Kidney (tissue), 13 donors: ENCODE measurements at regions not wholly inside any gene's neighbourhood (a gene's known extent, or its start where the extent isn't known, plus 50 kb on each side); places are given as distances from the start of the nearest gene placed in this dataset.
A peak's percentile ranks its signal among the peaks of the same experiment; 100 is the strongest.
"Not testable (repeated sequence)": the region's sequence is repeated elsewhere in the genome, so short reads cannot be mapped to it uniquely, and the experiment has no call there.

Source experiments
- DNase-seq, 5 donors: peaks; one replicate each; pipeline ENCODE4 v3.0.0-alpha.2; 2013 to 2020
- FAIRE-seq: peaks from 2 replicates; lab custom pipeline; 2012; peaks lifted over from hg19 to GRCh38; lab: Jason Lieb, UNC
- H3K27ac ChIP-seq, 2 donors: one replicate each; pipeline ENCODE4 v1.7.0; 2013; ENCODE audit warnings: low read depth in 2 of 2, low read length in 2 of 2, inconsistent platforms in 1 of 2
- H3K27me3 ChIP-seq: one replicate; pipeline ENCODE4 v1.7.1; 2013; ENCODE audit warnings: low read length, inconsistent platforms; ENCODE audit not compliant: control insufficient read depth, insufficient read depth
- H3K36me3 ChIP-seq, 3 donors: one replicate each; pipeline versions ENCODE4 v1.7.0 to v1.7.1; 2013; ENCODE audit warnings: low read length in 3 of 3, control low read depth in 1 of 3, inconsistent platforms in 1 of 3; ENCODE audit not compliant: insufficient read depth in 3 of 3, control insufficient read depth in 2 of 3
- H3K4me1 ChIP-seq, 3 donors: one replicate each; pipeline versions ENCODE4 v1.7.0 to v1.7.1; 2013; ENCODE audit warnings: low read length in 3 of 3, inconsistent platforms in 1 of 3, low read depth in 1 of 3; ENCODE audit not compliant: control insufficient read depth in 2 of 3, insufficient read depth in 2 of 3
- H3K4me3 ChIP-seq, 3 donors: one replicate each; pipeline versions ENCODE4 v1.7.0 to v1.8.1; 2013; ENCODE audit warnings: low read length in 3 of 3, control low read depth in 1 of 3, inconsistent platforms in 1 of 3
- H3K9ac ChIP-seq, 3 donors: one replicate each; pipeline versions ENCODE4 v1.7.0 to v1.7.1; 2013; ENCODE audit warnings: low read length in 3 of 3, control low read depth in 1 of 3, inconsistent platforms in 1 of 3
- H3K9me3 ChIP-seq, 3 donors: one replicate each; pipeline versions ENCODE4 v1.7.0 to v1.7.1; 2013; ENCODE audit warnings: low read length in 3 of 3, control low read depth in 1 of 3, inconsistent platforms in 1 of 3; ENCODE audit not compliant: control insufficient read depth in 2 of 3, insufficient read depth in 1 of 3
- CTCF ChIP-seq: IDR thresholded peaks from 3 replicates; pipeline ENCODE4 v1.5.1; 2012; ENCODE audit warnings: mild to moderate bottlenecking, moderate library complexity, borderline replicate concordance; ENCODE audit not compliant: insufficient read depth; ENCODE audit errors: extremely low read depth
- intact Hi-C: fragments of 100-400 bp; cut with DNase I; formaldehyde crosslinking; loops from one replicate; pipeline ENCODE4 v1.11.1; 2022
- donor health status: control.
- donor health status: control.
- donor health status: control.
- donor health status: control.
- donor health status: control.
- donor health status: DM: yes; HTN: yes; CAD: no.
- donor health status: Normal renal cell carcinoma (clear cell type).

- no peak for FAIRE-seq
- H3K4me3 ChIP-seq = no peak overlapping the region
- no peaks in the 10 kb centered on the region for H3K36me3 ChIP-seq
- no peak overlapping the region for H3K27ac ChIP-seq
- H3K4me1 ChIP-seq = no peaks in the 10 kb centered on the region
- no peaks in the 10 kb centered on the region for H3K27me3 ChIP-seq
- H3K9ac ChIP-seq = no peak overlapping the region
- TF ChIP-seq CTCF = no peak
- no peaks in the 10 kb centered on the region for H3K9me3 ChIP-seq
- intact Hi-C loops = no loop called here
- DNase-seq = no peak
Observed at GRCh38 chr16:52740766-52741165, 193.8 kb upstream of the TOX3 start.

GRCh38 chr16:52740333-52740732 is 193.4 kb upstream of the TOX3 start:
- Histone ChIP-seq H3K9ac (no peak overlapping the region), H3K4me1 (no peaks in the 10 kb centered on the region), H3K9me3 (no peaks in the 10 kb centered on the region), H3K27me3 (no peaks in the 10 kb centered on the region), H3K36me3 (no peaks in the 10 kb centered on the region), H3K27ac (no peak overlapping the region), H3K4me3 (no peak overlapping the region)
- no peak for FAIRE-seq
- intact Hi-C loops = no loop called here
- DNase-seq = no peak
- TF ChIP-seq CTCF = no peak

GRCh38 chr16:52738992-52739391 is 192.0 kb upstream of the TOX3 start:
- H3K9ac ChIP-seq, H3K9me3 ChIP-seq, H3K4me3 ChIP-seq, H3K27me3 ChIP-seq, DNase-seq, H3K27ac ChIP-seq, H3K4me1 ChIP-seq, FAIRE-seq, intact Hi-C loops, H3K36me3 ChIP-seq: not testable (repeated sequence)

GRCh38 chr16:52731219-52731875 is 184.4 kb upstream of the TOX3 start:
- no peaks in the 10 kb centered on the region for H3K4me1 ChIP-seq
- no peak for FAIRE-seq
- no peak for TF ChIP-seq CTCF
- H3K9me3 ChIP-seq = no peaks in the 10 kb centered on the region
- intact Hi-C loops = no loop called here
- no peak overlapping the region for H3K27ac ChIP-seq
- no peaks in the 10 kb centered on the region for H3K36me3 ChIP-seq
- no peak overlapping the region for H3K4me3 ChIP-seq
- no peaks in the 10 kb centered on the region for H3K27me3 ChIP-seq
- DNase-seq = peak in 1 of 5 donors; percentile 71
- no peak overlapping the region for H3K9ac ChIP-seq
